ENCODE measurements at regions not wholly inside any gene's neighbourhood (a gene's known extent, or its start where the extent isn't known, plus 50 kb on each side); places are given as distances from the start of the nearest gene placed in this dataset.

DNA sequence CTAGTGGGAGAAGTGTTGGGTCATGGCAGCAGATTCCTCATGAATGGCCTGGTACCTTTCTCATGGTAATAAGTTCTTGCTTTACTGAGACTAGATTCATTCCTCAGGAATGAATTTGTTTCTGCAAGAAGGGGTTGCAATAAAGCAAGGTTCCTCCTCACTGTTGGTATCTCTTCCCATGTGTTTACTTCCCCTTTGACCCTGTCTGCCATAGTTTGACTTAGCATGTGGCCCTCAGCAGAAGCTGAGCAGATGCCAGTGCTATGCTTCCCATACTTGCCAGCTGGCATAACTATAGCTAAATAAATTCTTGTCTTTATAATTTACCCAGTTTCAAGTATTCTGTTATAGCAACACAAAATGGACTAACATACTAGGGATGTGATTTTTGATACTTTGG is 163.6 kb upstream of the COL8A1 start:
- H3K9me2 ChIP-seq (replicated peaks; ENCODE audit: insufficient read depth, low read length), result no peaks in the 10 kb centered on the region
- H3K4me1 ChIP-seq (ENCODE audit: low read length), result peaks cover 3% of the 10 kb centered on the region; the same call in 1 of the 2 replicates
- H3K79me2 ChIP-seq (ENCODE audit: low read length), result no peaks in the 10 kb centered on the region
- no peak overlapping the region for H3K27ac ChIP-seq (ENCODE audit: low read length)
- H3K36me3 ChIP-seq (replicated peaks; ENCODE audit: insufficient read depth, low read length), result no peaks in the 10 kb centered on the region
- H3K9me3 ChIP-seq (replicated peaks; ENCODE audit: insufficient read depth, low read length), result no peaks in the 10 kb centered on the region
- TF ChIP-seq EZH2phosphoT487 (IDR thresholded peaks at IDR 0.05; ENCODE audit: low read length), result no peak
- TF ChIP-seq EZH2 (optimal IDR thresholded peaks at IDR 0.05; ENCODE audit: low read depth, low read length), result no peak
- TF ChIP-seq, protein P1, sequence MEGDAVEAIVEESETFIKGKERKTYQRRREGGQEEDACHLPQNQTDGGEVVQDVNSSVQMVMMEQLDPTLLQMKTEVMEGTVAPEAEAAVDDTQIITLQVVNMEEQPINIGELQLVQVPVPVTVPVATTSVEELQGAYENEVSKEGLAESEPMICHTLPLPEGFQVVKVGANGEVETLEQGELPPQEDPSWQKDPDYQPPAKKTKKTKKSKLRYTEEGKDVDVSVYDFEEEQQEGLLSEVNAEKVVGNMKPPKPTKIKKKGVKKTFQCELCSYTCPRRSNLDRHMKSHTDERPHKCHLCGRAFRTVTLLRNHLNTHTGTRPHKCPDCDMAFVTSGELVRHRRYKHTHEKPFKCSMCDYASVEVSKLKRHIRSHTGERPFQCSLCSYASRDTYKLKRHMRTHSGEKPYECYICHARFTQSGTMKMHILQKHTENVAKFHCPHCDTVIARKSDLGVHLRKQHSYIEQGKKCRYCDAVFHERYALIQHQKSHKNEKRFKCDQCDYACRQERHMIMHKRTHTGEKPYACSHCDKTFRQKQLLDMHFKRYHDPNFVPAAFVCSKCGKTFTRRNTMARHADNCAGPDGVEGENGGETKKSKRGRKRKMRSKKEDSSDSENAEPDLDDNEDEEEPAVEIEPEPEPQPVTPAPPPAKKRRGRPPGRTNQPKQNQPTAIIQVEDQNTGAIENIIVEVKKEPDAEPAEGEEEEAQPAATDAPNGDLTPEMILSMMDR (IDR thresholded peaks at IDR 0.05; ENCODE audit: low read length), result no peak
- H4K20me1 ChIP-seq (ENCODE audit: insufficient read depth, low read length), result no peaks in the 10 kb centered on the region
- no peak for DNase-seq
- H3K4me3 ChIP-seq (ENCODE audit: low read length), result no peak overlapping the region
- no peak overlapping the region for H2AFZ ChIP-seq (ENCODE audit: low read length)
- H3K4me2 ChIP-seq (ENCODE audit: low read depth, low read length), result no peak overlapping the region
- no peaks in the 10 kb centered on the region for H3F3A ChIP-seq (ENCODE audit: insufficient read depth, low read length)
- no peaks in the 10 kb centered on the region for H3K27me3 ChIP-seq (replicated peaks; ENCODE audit: insufficient read depth, low read length)
- H3K9ac ChIP-seq (ENCODE audit: low read length), result no peak overlapping the region

- Histone ChIP-seq H3F3A (ENCODE audit: insufficient read depth, low read length) (no peaks in the 10 kb centered on the region), H3K9me3 (replicated peaks; ENCODE audit: insufficient read depth, low read length) (no peaks in the 10 kb centered on the region), H3K9me2 (replicated peaks; ENCODE audit: insufficient read depth, low read length) (no peaks in the 10 kb centered on the region), H2AFZ (ENCODE audit: low read length) (no peak overlapping the region), H3K27me3 (replicated peaks; ENCODE audit: insufficient read depth, low read length) (no peaks in the 10 kb centered on the region), H3K27ac (ENCODE audit: low read length) (no peak overlapping the region), H3K79me2 (ENCODE audit: low read length) (no peaks in the 10 kb centered on the region), H3K9ac (ENCODE audit: low read length) (no peak overlapping the region), H3K4me1 (ENCODE audit: low read length) (peaks cover 3% of the 10 kb centered on the region; the same call in 1 of the 2 replicates), H3K4me3 (ENCODE audit: low read length) (no peak overlapping the region), H3K36me3 (replicated peaks; ENCODE audit: insufficient read depth, low read length) (no peaks in the 10 kb centered on the region), H4K20me1 (ENCODE audit: insufficient read depth, low read length) (no peaks in the 10 kb centered on the region), H3K4me2 (ENCODE audit: low read depth, low read length) (no peak overlapping the region)
- TF ChIP-seq EZH2phosphoT487 (IDR thresholded peaks at IDR 0.05; ENCODE audit: low read length), result no peak
- TF ChIP-seq, protein P1 (IDR thresholded peaks at IDR 0.05; ENCODE audit: low read length), result no peak
- TF ChIP-seq EZH2 (optimal IDR thresholded peaks at IDR 0.05; ENCODE audit: low read depth, low read length), result no peak
- DNase-seq, result no peak
Measured at GRCh38 chr3:99473321-99473751, 165.1 kb upstream of the COL8A1 start.

DNA sequence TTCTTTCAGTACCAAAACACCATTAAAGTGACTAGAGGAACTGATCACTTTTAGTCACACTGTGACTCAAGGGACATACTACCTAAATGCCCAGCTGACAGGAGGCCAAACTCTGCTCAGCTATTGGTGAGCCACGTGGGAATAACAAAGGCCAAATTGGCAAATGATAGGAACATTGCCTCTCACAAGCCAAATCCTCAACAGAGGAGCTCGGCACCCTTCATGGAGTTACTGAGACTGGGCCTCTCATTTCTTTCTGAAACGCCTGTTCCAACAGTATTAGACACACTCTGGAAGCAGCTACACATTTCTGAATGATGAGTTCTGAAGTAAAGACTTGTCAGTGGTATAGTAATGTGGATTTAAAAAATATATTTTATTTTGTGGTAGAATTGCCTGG is 166.0 kb upstream of the COL8A1 start:
- Histone ChIP-seq H3K4me2 (ENCODE audit: low read depth, low read length) (no peak overlapping the region), H3K27me3 (replicated peaks; ENCODE audit: insufficient read depth, low read length) (no peaks in the 10 kb centered on the region), H3K9me2 (replicated peaks; ENCODE audit: insufficient read depth, low read length) (no peaks in the 10 kb centered on the region), H3K9me3 (replicated peaks; ENCODE audit: insufficient read depth, low read length) (no peaks in the 10 kb centered on the region), H3K79me2 (ENCODE audit: low read length) (no peaks in the 10 kb centered on the region), H3K36me3 (replicated peaks; ENCODE audit: insufficient read depth, low read length) (no peaks in the 10 kb centered on the region), H4K20me1 (ENCODE audit: insufficient read depth, low read length) (no peaks in the 10 kb centered on the region), H3K9ac (ENCODE audit: low read length) (no peak overlapping the region), H3K4me3 (ENCODE audit: low read length) (no peak overlapping the region), H3K27ac (ENCODE audit: low read length) (no peak overlapping the region), H3F3A (ENCODE audit: insufficient read depth, low read length) (no peaks in the 10 kb centered on the region), H2AFZ (ENCODE audit: low read length) (no peak overlapping the region), H3K4me1 (ENCODE audit: low read length) (peaks cover 3% of the 10 kb centered on the region; the same call in 1 of the 2 replicates)
- no peak for DNase-seq
- TF ChIP-seq, protein P1 (IDR thresholded peaks at IDR 0.05; ENCODE audit: low read length), result no peak
- TF ChIP-seq EZH2 (optimal IDR thresholded peaks at IDR 0.05; ENCODE audit: low read depth, low read length) (no peak), EZH2phosphoT487 (IDR thresholded peaks at IDR 0.05; ENCODE audit: low read length) (no peak)
